Omental fat pad (tissue), 3 donors: ENCODE measurements at regions not wholly inside any gene's neighbourhood (a gene's known extent, or its start where the extent isn't known, plus 50 kb on each side); places are given as distances from the start of the nearest gene placed in this dataset.

Source experiments
- ATAC-seq: fragments of 150-250 bp; one replicate; pipeline ENCODE4 v1.9.1; 2016; ENCODE audit warnings: mild to moderate bottlenecking, moderate library complexity; ENCODE audit not compliant: low FRiP score
- DNase-seq: peaks from one replicate; pipeline ENCODE4 v3.0.0-alpha.2; 2019; ENCODE audit warnings: low spot score
- CTCF ChIP-seq, 3 donors: fragments of 450-650 bp; IDR thresholded peaks; one replicate each; pipeline ENCODE4 v1.5.1; 2016 to 2017; ENCODE audit warnings: antibody characterized with exemption in 3 of 3, mild to moderate bottlenecking in 3 of 3, moderate library complexity in 2 of 3

- DNase-seq: no peak
- no peak for TF ChIP-seq CTCF (IDR thresholded peaks at IDR 0.05)
Observed at GRCh38 chr17:77459018-77459755, 318.4 kb downstream of the SEC14L1 start.

GRCh38 chr17:77460514-77461046 lies 319.8 kb downstream of the SEC14L1 start:
- TF ChIP-seq CTCF (IDR thresholded peaks at IDR 0.05): no peak
- ATAC-seq (no peak), DNase-seq (no peak)

More at GRCh38 chr17:77459018-77459755, 318.4 kb downstream of the SEC14L1 start:
- ATAC-seq: no peak

GRCh38 chr17:77461277-77462057 lies 320.7 kb downstream of the SEC14L1 start:
- ATAC-seq: no peak
- TF ChIP-seq CTCF (IDR thresholded peaks at IDR 0.05): no peak
- DNase-seq: no peak

- ATAC-seq (no peak), DNase-seq (no peak)
- TF ChIP-seq CTCF (IDR thresholded peaks at IDR 0.05): no peak
Observed at GRCh38 chr17:77462090-77462489, 321.3 kb downstream of the SEC14L1 start.

- ATAC-seq: no peak
- TF ChIP-seq CTCF (IDR thresholded peaks at IDR 0.05): no peak
- DNase-seq: no peak
Observed at GRCh38 chr17:77462553-77463497, 322.1 kb downstream of the SEC14L1 start.

GRCh38 chr17:77464988-77465357 lies 324.2 kb downstream of the SEC14L1 start:
- no peak for TF ChIP-seq CTCF (IDR thresholded peaks at IDR 0.05)
- no peak for ATAC-seq

More at GRCh38 chr17:77464988-77465357, 324.2 kb downstream of the SEC14L1 start:
- no peak for DNase-seq
